Calu3 (cell line): ENCODE measurements at regions not wholly inside any gene's neighbourhood (a gene's known extent, or its start where the extent isn't known, plus 50 kb on each side); places are given as distances from the start of the nearest gene placed in this dataset.

Experiments used
- BruUV-seq: library from RNA; stranded (reverse); fragments of 400-500 nt; replicated peaks from 2 replicates; lab custom pipeline; 2021; lab: Mats Ljungman, UMichigan
- CTCF ChIA-PET: fragments of 300-600 bp; sonication (Branson Sonifier 250); formaldehyde crosslinking; loops from one replicate; lab custom pipeline; 2022; ENCODE audit warnings: antibody characterized with exemption; lab: Charles Lee
- DNase-seq: peaks from one replicate; pipeline ENCODE4 v3.0.0; 2022
- H3K27ac Mint-ChIP-seq: one replicate; pipeline ENCODE4 v1.8.0; 2022; ENCODE audit warnings: mixed read lengths; ENCODE audit not compliant: unreplicated experiment
- H3K27me3 Mint-ChIP-seq: one replicate; pipeline ENCODE4 v1.8.0; 2022; ENCODE audit warnings: mixed read lengths; ENCODE audit not compliant: unreplicated experiment
- H3K36me3 Mint-ChIP-seq: one replicate; pipeline ENCODE4 v1.8.0; 2022; ENCODE audit warnings: mild to moderate bottlenecking, moderate library complexity, mixed read lengths; ENCODE audit not compliant: insufficient read depth, unreplicated experiment
- H3K4me1 Mint-ChIP-seq: one replicate; pipeline ENCODE4 v1.8.0; 2022; ENCODE audit warnings: mild to moderate bottlenecking, low read depth, mixed read lengths; ENCODE audit not compliant: unreplicated experiment
- H3K4me3 Mint-ChIP-seq: one replicate; pipeline ENCODE4 v1.8.0; 2022; ENCODE audit warnings: mild to moderate bottlenecking, low read depth, moderate library complexity, mixed read lengths; ENCODE audit not compliant: unreplicated experiment
- H3K9me3 Mint-ChIP-seq: one replicate; pipeline ENCODE4 v1.8.0; 2022; ENCODE audit warnings: low read depth, mixed read lengths; ENCODE audit not compliant: unreplicated experiment
- intact Hi-C: fragments of 100-400 bp; cut with micrococcal nuclease; formaldehyde crosslinking; loops from one replicate; pipeline ENCODE4 v1.10.0; 2022; ENCODE audit not compliant: unreplicated experiment
- TF ChIP-seq, protein P1 (sequence below): fragments of 200-600 bp; IDR thresholded peaks from one replicate; pipeline ENCODE4 v1.8.0; 2022; ENCODE audit warnings: antibody characterized with exemption; ENCODE audit not compliant: unreplicated experiment

DNA sequence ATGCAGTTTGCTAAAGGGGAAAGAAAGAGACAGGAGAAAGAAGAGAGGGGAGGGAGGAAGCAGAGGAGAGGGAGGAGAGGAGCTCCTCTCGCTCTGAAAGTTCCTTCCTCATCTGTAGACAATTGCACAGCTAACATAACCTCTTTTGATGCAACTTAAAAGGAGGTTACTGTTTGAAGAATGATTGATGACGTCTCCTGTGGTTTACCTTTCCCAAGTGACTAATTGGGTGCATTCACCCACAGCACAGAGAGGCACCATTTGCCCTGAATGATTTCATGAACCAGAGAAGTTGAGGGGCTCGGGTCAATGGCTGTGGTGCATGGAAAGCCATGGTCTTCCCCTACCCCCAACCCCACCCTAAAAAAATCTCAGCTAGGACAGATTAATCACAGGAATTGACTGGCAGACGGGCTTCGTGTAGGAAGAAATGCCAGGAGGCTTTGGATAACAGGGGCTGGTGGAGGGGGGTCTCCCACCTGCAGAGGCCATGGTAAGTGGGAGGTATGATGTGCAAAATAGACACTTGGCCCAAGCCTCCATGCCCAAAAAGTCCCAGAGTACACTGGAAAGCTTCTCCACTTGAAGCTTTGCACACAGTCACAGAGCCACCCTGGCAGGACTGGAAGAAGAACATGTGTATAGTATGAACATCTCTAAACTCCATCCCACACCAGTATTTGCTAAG is 213.7 kb downstream of the ANKRD60 start:
- BruUV-seq = no TSS peak
- peak; percentile 77 for DNase-seq
- TF ChIP-seq, protein P1, sequence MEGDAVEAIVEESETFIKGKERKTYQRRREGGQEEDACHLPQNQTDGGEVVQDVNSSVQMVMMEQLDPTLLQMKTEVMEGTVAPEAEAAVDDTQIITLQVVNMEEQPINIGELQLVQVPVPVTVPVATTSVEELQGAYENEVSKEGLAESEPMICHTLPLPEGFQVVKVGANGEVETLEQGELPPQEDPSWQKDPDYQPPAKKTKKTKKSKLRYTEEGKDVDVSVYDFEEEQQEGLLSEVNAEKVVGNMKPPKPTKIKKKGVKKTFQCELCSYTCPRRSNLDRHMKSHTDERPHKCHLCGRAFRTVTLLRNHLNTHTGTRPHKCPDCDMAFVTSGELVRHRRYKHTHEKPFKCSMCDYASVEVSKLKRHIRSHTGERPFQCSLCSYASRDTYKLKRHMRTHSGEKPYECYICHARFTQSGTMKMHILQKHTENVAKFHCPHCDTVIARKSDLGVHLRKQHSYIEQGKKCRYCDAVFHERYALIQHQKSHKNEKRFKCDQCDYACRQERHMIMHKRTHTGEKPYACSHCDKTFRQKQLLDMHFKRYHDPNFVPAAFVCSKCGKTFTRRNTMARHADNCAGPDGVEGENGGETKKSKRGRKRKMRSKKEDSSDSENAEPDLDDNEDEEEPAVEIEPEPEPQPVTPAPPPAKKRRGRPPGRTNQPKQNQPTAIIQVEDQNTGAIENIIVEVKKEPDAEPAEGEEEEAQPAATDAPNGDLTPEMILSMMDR = no peak
- CTCF ChIA-PET = interaction anchor here (0.6 to 1.8 kb wide), 21 partner anchors 9 to 525 kb away, joined by 3 to 13 read pairs (median 4); partner anchors contain the start of gene PMEPA1
- H3K4me1 Mint-ChIP-seq = peaks cover 73% of the 10 kb centered on the region
- H3K36me3 Mint-ChIP-seq = peaks cover 58% of the 10 kb centered on the region
- H3K27me3 Mint-ChIP-seq = no peaks in the 10 kb centered on the region
- H3K4me3 Mint-ChIP-seq = peak overlapping the region; percentile 11
- intact Hi-C loops = loop anchor here (5.0 kb wide), 3 partner anchors 202 to 397 kb away; no protein-coding TSS in a partner anchor
- H3K9me3 Mint-ChIP-seq = peaks cover 3% of the 10 kb centered on the region
- H3K27ac Mint-ChIP-seq = peak overlapping the region; percentile 94

DNA sequence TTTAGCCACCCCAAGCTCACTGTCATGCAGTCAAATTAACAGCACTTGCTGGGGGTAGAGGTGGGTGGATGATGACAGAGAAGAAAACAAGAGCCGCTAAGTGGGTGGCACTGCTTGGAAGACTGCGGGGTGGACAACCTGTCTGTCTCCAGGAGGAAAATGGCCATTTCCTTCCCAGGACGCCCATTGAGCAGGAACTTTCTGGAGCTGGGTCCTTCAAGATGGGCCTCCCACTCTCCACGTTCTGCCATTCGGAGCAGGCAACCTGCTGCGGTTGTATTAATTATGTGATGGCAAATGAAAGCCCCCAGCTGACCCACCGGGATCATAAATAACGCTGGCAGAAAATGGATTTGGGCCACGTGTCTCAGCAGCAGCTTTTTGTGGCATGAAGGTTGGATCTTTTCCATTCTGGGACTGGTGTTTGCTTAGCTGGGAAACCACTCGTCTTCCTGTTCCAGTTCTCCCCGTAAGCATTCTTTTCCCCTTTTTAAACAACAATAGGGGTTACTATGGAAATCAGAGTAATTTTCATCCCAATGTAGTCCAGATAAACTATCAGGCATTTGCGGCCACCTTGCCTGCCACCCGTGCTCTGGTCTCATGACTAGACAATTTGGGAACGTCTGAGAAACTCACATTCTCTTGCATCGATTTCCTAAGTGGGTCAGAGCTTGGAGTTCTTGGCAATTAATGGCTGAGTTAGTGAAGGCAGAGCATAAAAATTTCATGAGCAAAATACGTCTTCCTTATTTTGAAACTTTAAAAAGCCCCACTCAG is 215.5 kb downstream of the ANKRD60 start:
- no peaks in the 10 kb centered on the region for H3K27me3 Mint-ChIP-seq
- CTCF ChIA-PET = interaction anchor here (0.6 to 1.8 kb wide), 2 partner anchors 9 to 268 kb away, joined by 6 to 13 read pairs; no protein-coding TSS in a partner anchor
- peaks cover 3% of the 10 kb centered on the region for H3K9me3 Mint-ChIP-seq
- H3K36me3 Mint-ChIP-seq = peaks cover 40% of the 10 kb centered on the region
- no peak overlapping the region for H3K4me3 Mint-ChIP-seq
- DNase-seq = no peak
- TF ChIP-seq, protein P1 = no peak
- H3K27ac Mint-ChIP-seq = peak overlapping the region; percentile 94
- intact Hi-C loops = no loop called here
- no TSS peak for BruUV-seq
- H3K4me1 Mint-ChIP-seq = peaks cover 62% of the 10 kb centered on the region

DNA sequence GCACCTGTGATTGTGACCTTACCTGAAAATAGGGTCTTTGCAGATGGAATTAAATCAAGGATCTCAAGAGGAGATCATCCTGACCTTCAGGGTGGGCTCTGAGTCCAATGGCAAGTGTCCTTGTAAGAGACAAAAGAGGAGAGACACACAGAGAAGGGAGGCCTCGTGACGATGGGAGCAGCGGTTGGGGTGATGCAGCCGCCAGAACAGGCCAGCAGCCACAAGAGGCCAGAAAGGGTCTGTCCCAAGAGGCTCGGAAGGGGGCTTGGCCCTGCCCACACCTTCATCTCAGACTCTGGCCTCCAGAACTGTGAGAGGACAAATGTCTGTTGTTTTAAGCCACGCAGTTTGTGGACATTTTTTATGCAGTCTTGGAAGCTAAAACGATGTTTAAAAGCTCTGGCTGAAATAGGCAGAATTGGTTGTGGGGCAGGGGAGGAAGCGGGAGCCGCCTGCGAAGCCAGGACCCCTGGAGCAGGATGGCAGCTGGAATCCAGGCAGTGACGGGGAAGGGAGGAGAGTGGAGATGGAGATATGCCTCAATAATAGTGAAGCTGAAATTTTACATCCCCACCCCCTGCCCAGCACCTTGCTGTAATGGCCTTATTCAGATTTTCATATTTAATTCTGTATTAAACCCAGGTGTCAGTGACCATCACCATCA is 216.4 kb downstream of the ANKRD60 start:
- peaks cover 58% of the 10 kb centered on the region for H3K4me1 Mint-ChIP-seq

More for the DNA sequence above, 216.4 kb downstream of the ANKRD60 start:
- peak overlapping the region; percentile 94 for H3K27ac Mint-ChIP-seq
- intact Hi-C loops = no loop called here
- TF ChIP-seq, protein P1 = no peak
- peaks cover 32% of the 10 kb centered on the region for H3K36me3 Mint-ChIP-seq
- H3K9me3 Mint-ChIP-seq = peaks cover 3% of the 10 kb centered on the region
- DNase-seq = no peak
- CTCF ChIA-PET = no interaction called here
- no TSS peak for BruUV-seq
- no peaks in the 10 kb centered on the region for H3K27me3 Mint-ChIP-seq
- no peak overlapping the region for H3K4me3 Mint-ChIP-seq
